HepG2 (cell line): ENCODE measurements at regions not wholly inside any gene's neighbourhood (a gene's known extent, or its start where the extent isn't known, plus 50 kb on each side); places are given as distances from the start of the nearest gene placed in this dataset.

Experiments
- ATAC-seq: fragments of 200-7000 bp; cut with Tn5 transposase; 3 replicates; pipeline ENCODE4 v1.9.1; 2020; ENCODE audit warnings: mild to moderate bottlenecking, moderate library complexity
- BruUV-seq: library from RNA; stranded (reverse); fragments of 400-500 nt; replicated peaks from 2 replicates; lab custom pipeline; 2021; lab: Mats Ljungman, UMichigan
- CTCF ChIA-PET: fragments of 300-600 bp; formaldehyde crosslinking; extraction: SDS; loops from one replicate; lab custom pipeline; 2021; ENCODE audit warnings: low total read pairs, inconsistent platforms, low intra/inter-chr PET ratio; lab: Yijun Ruan, JAX
- POLR2A ChIA-PET: fragments of 350-600 bp; sonication (Branson Sonifier 250); formaldehyde crosslinking; loops from one replicate; lab custom pipeline; 2020; ENCODE audit warnings: antibody characterized with exemption, inconsistent platforms; lab: Yijun Ruan, JAX
- DNase-seq: peaks from one replicate; pipeline ENCODE4 v3.0.0-alpha.2; 2015; ENCODE audit warnings: low spot score
- FAIRE-seq: peaks from 3 replicates; lab custom pipeline; 2011; peaks lifted over from hg19 to GRCh38; lab: Jason Lieb, UNC
- H2AFZ ChIP-seq: one replicate; pipeline ENCODE4 v1.6.1; 2011; ENCODE audit warnings: low read length, inconsistent platforms
- H3K27ac ChIP-seq: fragments of 300-600 bp; 3 replicates; pipeline ENCODE4 v1.8.0; 2011; ENCODE audit warnings: mixed run types, mild to moderate bottlenecking, mixed read lengths, low read length, inconsistent platforms; ENCODE audit not compliant: insufficient read depth; ENCODE audit errors: extremely low read length
- H3K27me3 ChIP-seq, 2 experiments: fragments of 200-600 bp in 1 of 2; 2 replicates in 1 of 2; 3 replicates in 1 of 2; pipeline versions ENCODE4 v1.6.0 to v1.8.0; 2011; ENCODE audit warnings: low read length in 2 of 2, mild to moderate bottlenecking in 2 of 2, moderate library complexity in 2 of 2, inconsistent platforms in 1 of 2; ENCODE audit not compliant: insufficient read depth in 2 of 2, control insufficient read depth in 1 of 2
- H3K36me3 ChIP-seq, 2 experiments: fragments of 200-600 bp in 1 of 2; replicated peaks in 1 of 2; 2 replicates in 1 of 2; 3 replicates in 1 of 2; pipeline versions ENCODE4 v1.5.1 to v1.8.0; 2011; ENCODE audit warnings: low read length in 2 of 2, inconsistent platforms in 1 of 2; ENCODE audit not compliant: insufficient read depth in 2 of 2, control insufficient read depth in 1 of 2
- H3K4me1 ChIP-seq: 2 replicates; pipeline ENCODE4 v1.5.1; 2012; ENCODE audit warnings: low read length, inconsistent platforms; ENCODE audit not compliant: insufficient read depth
- H3K4me2 ChIP-seq: 2 replicates; pipeline ENCODE4 v1.6.0; 2011; ENCODE audit warnings: low read depth, low read length, inconsistent platforms
- H3K4me3 ChIP-seq, 3 experiments: fragments of 200-600 bp in 1 of 3; sonication (generic), shearing (Covaris generic) in 1 of 3; replicated peaks in 1 of 3; 2 replicates each; pipeline ENCODE4 v1.5.1; 2011 to 2016; ENCODE audit warnings: low read length in 3 of 3, inconsistent platforms in 2 of 3, low read depth in 2 of 3, mild to moderate bottlenecking in 2 of 3, control low read depth in 1 of 3, mixed read lengths in 1 of 3; ENCODE audit not compliant: insufficient read depth in 1 of 3
- H3K79me2 ChIP-seq: one replicate; pipeline ENCODE4 v1.6.1; 2011; ENCODE audit warnings: low read length, inconsistent platforms; ENCODE audit not compliant: insufficient read depth
- H3K9ac ChIP-seq: 2 replicates; pipeline ENCODE4 v1.6.0; 2011; ENCODE audit warnings: mild to moderate bottlenecking, low read depth, low read length, inconsistent platforms; ENCODE audit not compliant: insufficient read depth
- H3K9me3 ChIP-seq: 2 replicates; pipeline ENCODE4 v1.5.1; 2012; ENCODE audit warnings: mild to moderate bottlenecking, low read length
- H4K20me1 ChIP-seq: 2 replicates; pipeline ENCODE4 v1.6.0; 2011; ENCODE audit warnings: inconsistent platforms, mild to moderate bottlenecking, low read length, moderate library complexity; ENCODE audit not compliant: insufficient read depth
- ARNT2 ChIP-seq: sonication (generic); formaldehyde crosslinking; IDR thresholded peaks from 2 replicates; pipeline ENCODE4 v1.8.0; 2022; ENCODE audit warnings: mild to moderate bottlenecking, low read depth, missing genetic modification reagents, moderate library complexity
- ASH2L ChIP-seq: fragments of 300-600, 200-600 bp; sonication (generic); IDR thresholded peaks from 2 replicates; pipeline ENCODE4 v1.7.0; 2017; ENCODE audit warnings: low read depth, mild to moderate bottlenecking, moderate library complexity, mixed read lengths, low read length; ENCODE audit not compliant: insufficient read length
- CC2D1A ChIP-seq: sonication (generic); formaldehyde crosslinking; IDR thresholded peaks from 2 replicates; pipeline ENCODE4 v1.8.1; 2023; ENCODE audit warnings: mild to moderate bottlenecking, missing genetic modification reagents
- DPF2 ChIP-seq: sonication (generic); formaldehyde crosslinking; IDR thresholded peaks from 2 replicates; pipeline ENCODE4 v1.4.0; 2020; ENCODE audit warnings: mild to moderate bottlenecking, low read depth, missing genetic modification reagents, borderline replicate concordance
- EEA1 ChIP-seq: sonication (generic); formaldehyde crosslinking; IDR thresholded peaks from 2 replicates; pipeline ENCODE4 v1.5.1; 2020; ENCODE audit warnings: mild to moderate bottlenecking, missing genetic modification reagents, borderline replicate concordance
- FOXA3 ChIP-seq: IDR thresholded peaks from 2 replicates; pipeline ENCODE4 v1.6.1; 2016; ENCODE audit warnings: missing genetic modification reagents, missing compliant biosample characterization
- MLX ChIP-seq: IDR thresholded peaks from 2 replicates; pipeline ENCODE4 v1.6.1; 2016
- NPAS2 ChIP-seq: sonication (generic); formaldehyde crosslinking; IDR thresholded peaks from 2 replicates; pipeline ENCODE4 v1.8.0; 2022; ENCODE audit warnings: mild to moderate bottlenecking, missing genetic modification reagents, borderline replicate concordance
- SAP130 ChIP-seq: IDR thresholded peaks from 2 replicates; pipeline ENCODE4 v1.6.1; 2016; ENCODE audit warnings: low read depth
- SNAPC2 ChIP-seq: sonication (generic); formaldehyde crosslinking; IDR thresholded peaks from 2 replicates; pipeline ENCODE4 v1.8.1; 2022; ENCODE audit warnings: mild to moderate bottlenecking, missing genetic modification reagents
- SRSF4 ChIP-seq: fragments of 200-400 bp; formaldehyde crosslinking; IDR thresholded peaks from one replicate; pipeline ENCODE4 v1.6.1; 2018; ENCODE audit warnings: mild to moderate bottlenecking, low read depth, low read length, moderate library complexity; ENCODE audit not compliant: poor library complexity, severe bottlenecking
- XRCC5 ChIP-seq: fragments of 200-400 bp; formaldehyde crosslinking; optimal IDR thresholded peaks from 2 replicates; pipeline ENCODE3; 2017; ENCODE audit warnings: mild to moderate bottlenecking, low read length
- ZFYVE20 ChIP-seq: sonication (generic); formaldehyde crosslinking; IDR thresholded peaks from 2 replicates; pipeline ENCODE4 v1.8.0; 2023; ENCODE audit warnings: low read depth, mild to moderate bottlenecking, moderate library complexity, missing genetic modification reagents, borderline replicate concordance
- ZNF12 ChIP-seq: sonication (generic); formaldehyde crosslinking; IDR thresholded peaks from 2 replicates; pipeline ENCODE4 v1.5.0; 2020; ENCODE audit warnings: missing genetic modification reagents
- ZNF510 ChIP-seq: sonication (generic); formaldehyde crosslinking; IDR thresholded peaks from 2 replicates; pipeline ENCODE4 v1.4.0; 2020; ENCODE audit warnings: low read depth, mild to moderate bottlenecking, missing genetic modification reagents
- ZNF609 ChIP-seq: sonication (generic); formaldehyde crosslinking; IDR thresholded peaks from 2 replicates; pipeline ENCODE4 v1.4.0; 2020; ENCODE audit warnings: mild to moderate bottlenecking, missing genetic modification reagents, borderline replicate concordance
- ZNF709 ChIP-seq: sonication (generic); formaldehyde crosslinking; IDR thresholded peaks from 2 replicates; pipeline ENCODE4 v1.5.0; 2020; ENCODE audit warnings: mild to moderate bottlenecking, missing genetic modification reagents
- ZNF713 ChIP-seq: sonication (generic); formaldehyde crosslinking; IDR thresholded peaks from 2 replicates; pipeline ENCODE4 v1.4.0; 2020; ENCODE audit warnings: mild to moderate bottlenecking, missing genetic modification reagents
- ZSCAN22 ChIP-seq: sonication (generic); formaldehyde crosslinking; IDR thresholded peaks from 2 replicates; pipeline ENCODE4 v1.4.0; 2020; ENCODE audit warnings: mild to moderate bottlenecking, missing genetic modification reagents
- WGBS: methylation state at CpG from one replicate; pipeline ENCODE4 v1.1.6; 2017; ENCODE audit warnings: low lambda C conversion rate; 5-methylcytosine and 5-hydroxymethylcytosine counted together
- in situ Hi-C: cut with HindIII; loops from 2 replicates; pipeline ENCODE4 v1.10.0; 2017; ENCODE audit warnings: low pct_unique_long_range_greater_than_20kb; ENCODE audit not compliant: extremely low pct_ligation_motif_present
- intact Hi-C: fragments of 100-400 bp; cut with micrococcal nuclease; formaldehyde crosslinking; loops from one replicate; pipeline ENCODE4 v1.10.0; 2022; ENCODE audit not compliant: unreplicated experiment
- TF ChIP-seq, protein P1 (sequence below): sonication (generic); formaldehyde crosslinking; IDR thresholded peaks from 2 replicates; pipeline ENCODE4 v1.5.0; 2020; ENCODE audit warnings: missing genetic modification reagents, mild to moderate bottlenecking, borderline replicate concordance

DNA sequence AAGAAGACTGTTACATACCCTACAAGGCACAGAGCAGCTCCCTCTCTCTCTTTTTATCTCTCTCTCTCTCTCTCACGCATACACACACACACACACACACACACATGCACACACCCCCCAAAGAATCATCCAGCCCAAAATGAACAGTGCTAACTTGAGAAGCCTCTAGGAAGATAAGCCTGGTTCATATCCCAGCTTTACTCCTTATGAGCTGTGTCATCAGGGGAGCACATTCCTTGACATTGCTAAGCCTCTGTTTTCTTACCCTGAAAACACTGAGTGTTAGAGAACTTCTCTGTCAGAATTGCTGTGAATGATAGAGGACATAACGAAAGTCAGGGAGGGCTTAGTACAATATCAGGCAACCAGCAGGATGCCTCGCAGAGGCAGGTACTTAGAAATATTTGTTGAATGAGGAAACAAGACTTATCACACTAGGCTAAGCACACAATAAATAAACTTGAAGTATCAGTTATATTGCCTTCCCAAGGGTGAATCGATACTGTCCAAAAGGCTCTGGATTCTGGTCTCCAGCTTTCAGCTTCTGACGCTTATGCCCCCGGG is 725.6 kb upstream of the ID2 start:
- Histone ChIP-seq H3K9me3 (no peaks in the 10 kb centered on the region), H3K79me2 (no peaks in the 10 kb centered on the region), H3K4me3 (no peak overlapping the region), H3K36me3 (no peaks in the 10 kb centered on the region), H3K9ac (no peak overlapping the region), H3K4me2 (no peak overlapping the region), H3K4me1 (peaks cover 14% of the 10 kb centered on the region), H3K27me3 (peaks cover 0 to 46% of the 10 kb centered on the region in 2 experiments; a peak in 3 of 5 replicates), H3K27ac (no peak overlapping the region), H2AFZ (no peak overlapping the region), H4K20me1 (no peaks in the 10 kb centered on the region)
- in situ Hi-C loops (no loop called here), intact Hi-C loops (no loop called here)
- CTCF ChIA-PET = no interaction called here
- no peak for ATAC-seq
- TF ChIP-seq ASH2L = no peak
- TF ChIP-seq MLX (CRISPR knock-in tag) = no peak
- no peak for TF ChIP-seq ZNF12 (CRISPR knock-in tag)
- no peak for TF ChIP-seq NPAS2
- TF ChIP-seq EEA1 (CRISPR knock-in tag) = no peak
- TF ChIP-seq CC2D1A = no peak
- TF ChIP-seq ZSCAN22 = no peak
- TF ChIP-seq SNAPC2 (CRISPR knock-in tag) = no peak
- no peak for TF ChIP-seq XRCC5
- TF ChIP-seq ZNF510 (CRISPR knock-in tag) = no peak
- TF ChIP-seq ARNT2 (CRISPR knock-in tag) = no peak
- TF ChIP-seq, protein P1, sequence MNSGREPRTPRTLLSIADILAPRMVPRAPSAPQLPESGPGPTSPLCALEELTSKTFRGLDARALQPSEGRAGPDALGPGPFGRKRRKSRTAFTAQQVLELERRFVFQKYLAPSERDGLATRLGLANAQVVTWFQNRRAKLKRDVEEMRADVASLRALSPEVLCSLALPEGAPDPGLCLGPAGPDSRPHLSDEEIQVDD (CRISPR knock-in tag) = no peak
- TF ChIP-seq FOXA3 = no peak
- no peak for TF ChIP-seq ZNF709 (CRISPR knock-in tag)
- TF ChIP-seq ZNF609 (CRISPR knock-in tag) = no peak
- no peak for TF ChIP-seq SRSF4
- no peak for TF ChIP-seq ZNF713 (CRISPR knock-in tag)
- TF ChIP-seq ZFYVE20 (CRISPR knock-in tag) = no peak
- TF ChIP-seq DPF2 (CRISPR knock-in tag) = no peak
- no peak for TF ChIP-seq SAP130
- no TSS peak for BruUV-seq
- POLR2A ChIA-PET = no interaction called here
- no peak for DNase-seq
- FAIRE-seq = no peak
- 54% methylated on average over 6 of the region's 6 CpGs for WGBS
